ENCODE measurements at regions not wholly inside any gene's neighbourhood (a gene's known extent, or its start where the extent isn't known, plus 50 kb on each side); places are given as distances from the start of the nearest gene placed in this dataset.
"Not testable (repeated sequence)": the region's sequence is repeated elsewhere in the genome, so short reads cannot be mapped to it uniquely, and the experiment has no call there.

- peak; percentile 73 for DNase-seq (ENCODE audit: low spot score)
These were observed 97.6 kb upstream of the SIM2 start for GRCh38 chr21:36601362-36601761.

- DNase-seq (ENCODE audit: low spot score) = no peak
These were observed 96.2 kb upstream of the SIM2 start for GRCh38 chr21:36602735-36603134.

- DNase-seq (ENCODE audit: low spot score) = no peak
These were observed 95.7 kb upstream of the SIM2 start for GRCh38 chr21:36603221-36603620.

GRCh38 chr21:36605426-36605825 lies 93.5 kb upstream of the SIM2 start:
- no peak for DNase-seq (ENCODE audit: low spot score)

- DNase-seq (ENCODE audit: low spot score) = no peak
These were observed 92.5 kb upstream of the SIM2 start for GRCh38 chr21:36606287-36606982.

GRCh38 chr21:36606983-36607325 lies 92.0 kb upstream of the SIM2 start:
- DNase-seq (ENCODE audit: low spot score) = peak; percentile 38

GRCh38 chr21:36608041-36608896 lies 90.6 kb upstream of the SIM2 start:
- DNase-seq (ENCODE audit: low spot score) = no peak

GRCh38 chr21:36608897-36609225 lies 90.1 kb upstream of the SIM2 start:
- DNase-seq (ENCODE audit: low spot score) = no peak

GRCh38 chr21:36609654-36610053 lies 89.3 kb upstream of the SIM2 start:
- DNase-seq (ENCODE audit: low spot score) = no peak

GRCh38 chr21:36610201-36610600 lies 88.7 kb upstream of the SIM2 start:
- DNase-seq (ENCODE audit: low spot score) = no peak

- no peak for DNase-seq (ENCODE audit: low spot score)
These were observed 88.0 kb upstream of the SIM2 start for GRCh38 chr21:36610935-36611334.

- no peak for DNase-seq (ENCODE audit: low spot score)
These were observed 87.5 kb upstream of the SIM2 start for GRCh38 chr21:36611379-36611778.

GRCh38 chr21:36613059-36613458 lies 85.9 kb upstream of the SIM2 start:
- no peak for DNase-seq (ENCODE audit: low spot score)

GRCh38 chr21:36613554-36613953 lies 85.4 kb upstream of the SIM2 start:
- no peak for DNase-seq (ENCODE audit: low spot score)

GRCh38 chr21:36615274-36615964 lies 83.5 kb upstream of the SIM2 start:
- DNase-seq (ENCODE audit: low spot score) = peak; percentile 15

GRCh38 chr21:36616773-36617172 lies 82.1 kb upstream of the SIM2 start:
- DNase-seq (ENCODE audit: low spot score) = not testable (repeated sequence)

GRCh38 chr21:36621794-36622193 lies 77.1 kb upstream of the SIM2 start:
- not testable (repeated sequence) for DNase-seq (ENCODE audit: low spot score)

- DNase-seq (ENCODE audit: low spot score) = no peak
These were observed 74.8 kb upstream of the SIM2 start for GRCh38 chr21:36624105-36624504.

GRCh38 chr21:36626791-36627190 lies 72.1 kb upstream of the SIM2 start:
- DNase-seq (ENCODE audit: low spot score) = no peak

GRCh38 chr21:36627242-36627641 lies 71.7 kb upstream of the SIM2 start:
- DNase-seq (ENCODE audit: low spot score) = no peak

- DNase-seq (ENCODE audit: low spot score) = no peak
These were observed 70.8 kb upstream of the SIM2 start for GRCh38 chr21:36628106-36628505.

- no peak for DNase-seq (ENCODE audit: low spot score)
These were observed 70.0 kb upstream of the SIM2 start for GRCh38 chr21:36628761-36629460.

All from SW480 (cell line).